IMR-90 (cell line): ENCODE measurements at regions not wholly inside any gene's neighbourhood (a gene's known extent, or its start where the extent isn't known, plus 50 kb on each side); places are given as distances from the start of the nearest gene placed in this dataset.
A peak's percentile ranks its signal among the peaks of the same experiment; 100 is the strongest.

ENCODE experiments used
- ATAC-seq: fragments of 200-7000 bp; cut with Tn5 transposase; 2 replicates; pipeline ENCODE4 v1.9.1; 2020; ENCODE audit warnings: low read depth, mild to moderate bottlenecking, moderate library complexity
- BruUV-seq: library from RNA; stranded (reverse); fragments of 400-500 nt; replicated peaks from 2 replicates; lab custom pipeline; 2021; lab: Mats Ljungman, UMichigan
- CTCF ChIA-PET: fragments of 300-600 bp; formaldehyde crosslinking; extraction: SDS; loops from one replicate; lab custom pipeline; 2021; ENCODE audit warnings: antibody characterized with exemption; lab: Yijun Ruan, JAX
- POLR2A ChIA-PET: fragments of 300-600 bp; sonication (Branson Sonifier 250); formaldehyde crosslinking; loops from one replicate; lab custom pipeline; 2022; ENCODE audit warnings: antibody characterized with exemption; ENCODE audit not compliant: unreplicated experiment; lab: Charles Lee
- DNase-seq: peaks from one replicate; pipeline ENCODE4 v3.0.0; 2013
- H2AFZ ChIP-seq: replicated peaks from 2 replicates; pipeline ENCODE3; 2013; ENCODE audit warnings: low read length, mild to moderate bottlenecking; ENCODE audit not compliant: poor library complexity
- H2AK5ac ChIP-seq: 2 replicates; pipeline ENCODE4 v1.6.1; 2013; ENCODE audit warnings: low read depth, low read length, inconsistent platforms
- H2AK9ac ChIP-seq: replicated peaks from 2 replicates; pipeline ENCODE3; 2013; ENCODE audit warnings: mild to moderate bottlenecking, low read depth, low read length, moderate library complexity; ENCODE audit not compliant: poor library complexity
- H2BK120ac ChIP-seq: 2 replicates; pipeline ENCODE4 v1.6.1; 2013; ENCODE audit warnings: low read depth, low read length, inconsistent platforms
- H2BK15ac ChIP-seq: 3 replicates; pipeline ENCODE4 v1.6.1; 2013; ENCODE audit warnings: low read depth, low read length, inconsistent platforms
- H2BK20ac ChIP-seq: 2 replicates; pipeline ENCODE4 v1.6.1; 2013; ENCODE audit warnings: low read depth, mild to moderate bottlenecking, inconsistent platforms, low read length, moderate library complexity
- H2BK5ac ChIP-seq: 2 replicates; pipeline ENCODE4 v1.6.1; 2013; ENCODE audit warnings: mild to moderate bottlenecking, low read depth, low read length, inconsistent platforms; ENCODE audit not compliant: poor library complexity, severe bottlenecking
- H3K14ac ChIP-seq: replicated peaks from 2 replicates; pipeline ENCODE4 v1.6.1; 2013; ENCODE audit warnings: low read depth, low read length, inconsistent platforms
- H3K18ac ChIP-seq: 2 replicates; pipeline ENCODE4 v1.6.1; 2013; ENCODE audit warnings: low read depth, low read length, control low read depth
- H3K23ac ChIP-seq: 2 replicates; pipeline ENCODE4 v1.6.1; 2013; ENCODE audit warnings: low read depth, low read length, inconsistent platforms
- H3K27ac ChIP-seq: 2 replicates; pipeline ENCODE4 v1.5.1; 2013; ENCODE audit warnings: mild to moderate bottlenecking, control low read depth, low read length; ENCODE audit not compliant: insufficient read depth
- H3K27me3 ChIP-seq: 2 replicates; pipeline ENCODE4 v1.6.1; 2013; ENCODE audit warnings: low read length; ENCODE audit not compliant: control insufficient read depth, insufficient read depth
- H3K36me3 ChIP-seq: 2 replicates; pipeline ENCODE4 v1.6.1; 2013; ENCODE audit warnings: low read length, mixed read lengths; ENCODE audit not compliant: control insufficient read depth, insufficient read depth
- H3K4ac ChIP-seq: 2 replicates; pipeline ENCODE4 v1.6.1; 2013; ENCODE audit warnings: low read depth, low read length, inconsistent platforms
- H3K4me1 ChIP-seq: 2 replicates; pipeline ENCODE4 v1.6.1; 2013; ENCODE audit warnings: low read length, mixed read lengths; ENCODE audit not compliant: control insufficient read depth, insufficient read depth
- H3K4me2 ChIP-seq: 2 replicates; pipeline ENCODE4 v1.6.1; 2013; ENCODE audit warnings: low read depth, mild to moderate bottlenecking, control low read depth, low read length, moderate library complexity
- H3K4me3 ChIP-seq: 2 replicates; pipeline ENCODE4 v1.5.1; 2013; ENCODE audit warnings: low read depth, mild to moderate bottlenecking, control low read depth, low read length, moderate library complexity; ENCODE audit not compliant: insufficient read depth
- H3K56ac ChIP-seq: 2 replicates; pipeline ENCODE4 v1.6.1; 2013; ENCODE audit warnings: low read length, inconsistent platforms; ENCODE audit not compliant: insufficient read depth; ENCODE audit errors: extremely low read depth
- H3K79me1 ChIP-seq, 2 experiments: 2 replicates each; pipeline ENCODE4 v1.6.1; 2013; ENCODE audit warnings: low read length in 2 of 2, inconsistent platforms in 1 of 2, low read depth in 1 of 2
- H3K9ac ChIP-seq: 2 replicates; pipeline ENCODE4 v1.6.1; 2013; ENCODE audit warnings: low read depth, low read length, control low read depth
- H3K9me1 ChIP-seq: 2 replicates; pipeline ENCODE4 v1.6.1; 2013; ENCODE audit warnings: low read length, inconsistent platforms; ENCODE audit not compliant: insufficient read depth
- H3K9me3 ChIP-seq: 2 replicates; pipeline ENCODE4 v1.6.1; 2013; ENCODE audit warnings: low read length; ENCODE audit not compliant: control insufficient read depth, insufficient read depth
- H4K20me1 ChIP-seq: 2 replicates; pipeline ENCODE4 v1.6.1; 2013; ENCODE audit warnings: low read length, inconsistent platforms; ENCODE audit not compliant: insufficient read depth
- H4K5ac ChIP-seq: 2 replicates; pipeline ENCODE4 v1.6.1; 2013; ENCODE audit warnings: mild to moderate bottlenecking, low read depth, low read length, control low read depth
- H4K8ac ChIP-seq, 2 experiments: 2 replicates each; pipeline ENCODE4 v1.6.1; 2013; ENCODE audit warnings: low read depth in 2 of 2, low read length in 2 of 2, control low read depth in 1 of 2, inconsistent platforms in 1 of 2
- H4K91ac ChIP-seq: 2 replicates; pipeline ENCODE4 v1.6.1; 2013; ENCODE audit warnings: low read depth, low read length, inconsistent platforms; ENCODE audit not compliant: insufficient read depth
- RCOR1 ChIP-seq: IDR thresholded peaks from 2 replicates; pipeline ENCODE4 v1.6.1; 2012; ENCODE audit warnings: mild to moderate bottlenecking, low read length, improper control_type of control experiment; ENCODE audit not compliant: insufficient replicate concordance
- USF2 ChIP-seq: fragments of 150-350 bp; IDR thresholded peaks from 2 replicates; pipeline ENCODE4 v1.6.1; 2017; ENCODE audit warnings: mild to moderate bottlenecking, antibody characterized with exemption, low read length, low read depth
- WGBS, 2 experiments: methylation state at CpG; one replicate each; pipeline versions ENCODE4 v1.1.5 to v1.1.7; 2013; ENCODE audit warnings: missing lambda C conversion rate in 2 of 2; ENCODE audit not compliant: insufficient read length in 1 of 2; ENCODE audit errors: extremely low coverage in 2 of 2; 5-methylcytosine and 5-hydroxymethylcytosine counted together
- dilution Hi-C: fragments of 300-500 bp; cut with HindIII; formaldehyde crosslinking; loops from one replicate; pipeline ENCODE4 v1.14.3; 2018; ENCODE audit warnings: low sequenced_read_pairs; ENCODE audit not compliant: unreplicated experiment
- in situ Hi-C: fragments of 300-500 bp; cut with MboI; formaldehyde crosslinking; loops from 3 replicates; pipeline ENCODE4 v1.14.3; 2019; ENCODE audit warnings: low sequenced_read_pairs, inconsistent platforms, mixed read lengths
- intact Hi-C: fragments of 100-400 bp; cut with micrococcal nuclease; formaldehyde crosslinking; loops from 2 replicates; pipeline ENCODE4 v1.10.0; 2022

GRCh38 chr15:101123222-101123910, 128.5 kb downstream of the CHSY1 start:
- H3K27ac ChIP-seq, result peak overlapping the region; percentile 65

More at GRCh38 chr15:101123222-101123910, 128.5 kb downstream of the CHSY1 start:
- Histone ChIP-seq H2BK5ac (peak overlapping the region; percentile 99), H3K27me3 (no peaks in the 10 kb centered on the region), H3K4me2 (no peak overlapping the region), H4K91ac (peak overlapping the region; percentile 90), H3K9me3 (no peaks in the 10 kb centered on the region), H4K20me1 (no peaks in the 10 kb centered on the region; the same call in 1 of the 2 replicates), H2AK5ac (peak overlapping the region; percentile 86), H3K79me1 (peaks cover 4 to 27% of the 10 kb centered on the region in 2 experiments; a peak in 3 of 4 replicates), H3K23ac (0 out of 2 replicates have a peak overlapping the region, but pooled peaks have one; percentile 19), H3K9ac (no peak overlapping the region), H2BK20ac (peak overlapping the region; percentile 85), H3K4me1 (peaks cover 28% of the 10 kb centered on the region), H2BK120ac (peak overlapping the region; percentile 95), H2AK9ac (peak overlapping the region; percentile 88), H2AFZ (no peak overlapping the region), H3K4me3 (no peak overlapping the region), H2BK15ac (peak overlapping the region; percentile 74; the same call in 2 of the 3 replicates), H3K56ac (no peak overlapping the region), H3K18ac (peak overlapping the region; percentile 40; the same call in 1 of the 2 replicates), H4K8ac (peak overlapping the region; percentile 73 to 78), H3K9me1 (no peaks in the 10 kb centered on the region; the same call in 1 of the 2 replicates), H3K36me3 (no peaks in the 10 kb centered on the region), H4K5ac (peak overlapping the region; percentile 28; the same call in 1 of the 2 replicates), H3K14ac (peak overlapping the region; percentile 61), H3K4ac (peak overlapping the region; percentile 96)
- TF ChIP-seq USF2 (peak; percentile 57), RCOR1 (no peak)
- peak; percentile 67 for DNase-seq
- 80% methylated on average over 1 of the region's 6 CpGs; no CpG with 5 or more reads in 1 of the 2 experiments for WGBS, 2 experiments
- dilution Hi-C loops (no loop called here), intact Hi-C loops (loop anchor here (2.0 kb wide), 1 partner anchor 127 kb away; no protein-coding TSS in a partner anchor), in situ Hi-C loops (no loop called here)
- no peak; the same call in 1 of the 2 replicates for ATAC-seq
- no TSS peak for BruUV-seq
- ChIA-PET POLR2A (interaction anchor here (0.6 kb wide), 1 partner anchor 55 kb away, joined by 3 read pairs; no protein-coding TSS in a partner anchor), CTCF (no interaction called here)
